GM12878 (cell line): ENCODE measurements at regions not wholly inside any gene's neighbourhood (a gene's known extent, or its start where the extent isn't known, plus 50 kb on each side); places are given as distances from the start of the nearest gene placed in this dataset.

ENCODE experiments used
- CTCF ChIP-seq, 3 experiments: IDR thresholded peaks in 2 of 3; conservative IDR thresholded peaks in 1 of 3; 2 replicates each; pipeline ENCODE4 v1.5.1; 2011; ENCODE audit warnings: low read depth in 3 of 3, low read length in 3 of 3, mild to moderate bottlenecking in 3 of 3, control low read depth in 2 of 3, moderate library complexity in 2 of 3, inconsistent platforms in 1 of 3, mixed read lengths in 1 of 3; ENCODE audit not compliant: control insufficient read depth in 2 of 3, insufficient read depth in 1 of 3; ENCODE audit errors: extremely low read depth in 1 of 3
- JUND ChIP-seq: IDR thresholded peaks from 2 replicates; pipeline ENCODE4 v1.6.1; 2012; ENCODE audit warnings: low read depth, mild to moderate bottlenecking, low read length, improper control_type of control experiment, moderate library complexity
- KLF5 ChIP-seq: fragments of 450-650 bp; IDR thresholded peaks from 2 replicates; pipeline ENCODE4 v1.6.1; 2014; ENCODE audit warnings: mild to moderate bottlenecking; ENCODE audit not compliant: partially characterized antibody
- SP1 ChIP-seq: IDR thresholded peaks from one replicate; pipeline ENCODE4 v1.6.1; 2011; ENCODE audit warnings: low read depth, low read length

- TF ChIP-seq SP1 (no peak), JUND (no peak), KLF5 (no peak), CTCF (IDR thresholded peaks at IDR 0.05 in 2 of 3, conservative IDR thresholded peaks at IDR 0.05 in 1 of 3; ENCODE audit: control insufficient read depth in 2 of 3, extremely low read depth in 1 of 3, insufficient read depth in 1 of 3, low read depth in 3 of 3, low read length in 3 of 3) (no peak)
These were observed 1921.2 kb upstream of the PRR20A start for GRCh38 chr13:55219538-55219937.
